Daoy (cell line): ENCODE measurements at regions not wholly inside any gene's neighbourhood (a gene's known extent, or its start where the extent isn't known, plus 50 kb on each side); places are given as distances from the start of the nearest gene placed in this dataset.

ENCODE experiments used
- DNase-seq: peaks from one replicate; pipeline ENCODE4 v3.0.0-alpha.2; 2015; ENCODE audit warnings: low read depth

GRCh38 chr14:71636076-71636475, 296.2 kb upstream of the RGS6 start:
- DNase-seq, result no peak

DNA sequence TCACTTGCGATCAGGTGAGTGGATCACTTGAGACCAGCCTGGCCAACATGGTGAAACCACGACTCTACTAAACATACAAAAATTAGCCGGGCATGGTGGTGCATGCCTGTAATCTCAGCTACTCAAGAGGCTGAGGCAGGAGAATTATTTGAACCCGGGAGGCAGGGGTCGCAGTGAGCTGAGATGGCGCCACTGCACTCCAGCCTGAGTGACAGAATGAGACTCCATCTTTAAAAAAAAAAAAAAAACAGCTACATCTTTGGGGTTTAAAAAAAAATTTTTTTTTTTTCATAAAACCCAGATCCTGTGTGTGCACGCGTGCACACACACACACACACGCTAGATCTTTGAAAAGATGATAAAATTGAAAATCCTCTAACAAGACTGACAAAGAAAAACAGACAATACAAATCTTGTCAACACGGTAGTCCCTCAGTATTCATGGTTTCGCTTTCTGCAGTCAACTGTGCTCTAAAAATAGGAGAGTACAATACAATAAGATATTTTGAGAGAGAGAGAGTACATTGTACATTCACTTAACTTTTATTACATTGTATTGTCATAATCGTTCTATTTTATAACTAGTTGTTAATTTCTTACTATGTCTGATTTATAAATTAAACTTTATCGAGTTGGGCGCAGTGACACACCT, 295.3 kb upstream of the RGS6 start:
- no peak for DNase-seq

DNA sequence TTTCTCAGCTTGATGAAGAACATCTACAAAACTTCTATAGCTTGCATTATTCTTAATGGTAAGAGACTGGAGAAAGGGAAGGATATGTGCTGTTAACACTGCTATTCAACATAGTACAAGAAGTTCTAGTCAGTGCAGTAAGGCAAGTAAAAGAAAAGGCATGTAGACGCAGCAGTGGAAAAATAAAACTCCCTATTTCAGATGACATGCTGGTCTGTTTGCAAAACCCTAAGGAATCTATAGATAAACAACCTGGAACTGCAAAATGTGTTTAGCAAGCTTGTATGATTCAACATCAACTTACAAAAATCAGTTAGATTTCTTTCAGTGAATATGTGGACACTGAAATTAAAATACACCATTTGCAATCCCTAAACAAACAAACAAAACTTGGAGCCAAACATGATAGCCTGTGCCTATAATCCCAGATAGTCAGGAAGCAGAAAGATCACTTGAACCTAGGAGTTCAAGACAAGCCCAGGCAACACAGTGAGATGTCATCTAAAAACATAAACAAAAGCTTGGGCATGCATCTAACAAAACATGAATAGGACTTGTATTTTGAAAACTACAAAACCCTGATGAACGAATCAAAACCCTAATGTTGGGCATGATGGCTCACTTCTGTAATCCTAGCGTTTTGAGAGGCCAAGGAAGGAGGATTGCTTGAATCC, 293.6 kb upstream of the RGS6 start:
- DNase-seq, result no peak

DNA sequence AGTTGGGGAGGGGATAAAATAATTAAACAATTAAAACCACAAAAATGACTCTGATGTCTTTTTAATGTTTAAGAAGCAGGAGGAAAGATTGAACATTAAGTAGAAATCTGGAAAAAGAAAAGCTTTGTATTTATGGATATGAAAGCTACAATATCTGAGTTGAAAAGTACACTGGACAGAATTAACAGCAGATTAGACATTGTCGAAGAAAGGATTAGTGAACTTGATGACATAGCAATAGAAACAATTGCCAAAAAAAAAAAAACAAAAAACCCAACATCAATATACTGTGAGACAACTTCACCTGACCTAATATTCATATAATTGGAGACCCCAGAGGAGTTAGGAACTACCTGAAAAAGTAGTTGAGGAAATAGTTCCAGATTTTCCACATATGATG, 289.5 kb upstream of the RGS6 start:
- DNase-seq, result no peak

DNA sequence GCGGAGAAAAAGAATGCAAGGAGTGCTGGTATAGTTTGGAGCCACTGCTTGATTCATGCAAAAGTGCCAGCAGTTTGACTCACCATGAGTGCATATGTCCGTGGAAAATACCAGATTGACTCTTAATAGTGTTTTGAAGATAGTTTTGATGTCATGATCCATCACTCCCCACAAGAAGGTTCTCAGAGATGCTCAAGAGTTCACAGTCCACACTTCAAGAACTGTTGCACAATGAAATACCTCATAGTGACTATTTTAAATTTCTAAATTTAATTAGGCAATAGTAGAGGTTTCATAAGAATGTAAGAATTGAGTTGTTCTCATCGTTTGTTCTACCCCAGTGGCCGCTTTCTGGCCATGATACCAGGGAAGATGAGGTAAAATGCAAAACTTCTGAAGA, 286.6 kb upstream of the RGS6 start:
- no peak for DNase-seq

GRCh38 chr14:71646518-71646917, 285.7 kb upstream of the RGS6 start:
- no peak for DNase-seq

GRCh38 chr14:71647086-71647784, 285.0 kb upstream of the RGS6 start:
- no peak for DNase-seq

- DNase-seq, result no peak
Measured at GRCh38 chr14:71648725-71649124, 283.5 kb upstream of the RGS6 start.

- DNase-seq, result no peak
Measured at GRCh38 chr14:71650187-71650755, 282.0 kb upstream of the RGS6 start.

DNA sequence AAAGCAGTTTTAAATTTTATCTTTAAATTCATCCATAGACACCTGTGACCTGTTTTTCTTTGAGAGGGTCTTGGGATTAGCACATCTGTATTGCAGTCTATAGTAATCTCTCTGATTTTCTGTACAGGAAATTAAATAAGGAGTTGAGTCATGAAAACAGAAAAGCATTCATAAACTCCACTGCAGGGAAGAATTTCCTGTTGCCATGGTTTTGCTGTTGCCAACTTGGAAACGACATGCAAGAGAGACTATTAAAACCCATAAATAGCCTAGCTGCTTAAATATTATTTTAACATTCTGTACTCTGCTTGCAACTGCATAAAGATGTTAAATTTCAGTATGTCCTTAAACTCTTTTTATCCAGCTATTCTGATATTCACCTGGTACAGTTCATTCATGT, 281.0 kb upstream of the RGS6 start:
- DNase-seq, result peak; percentile 24

DNA sequence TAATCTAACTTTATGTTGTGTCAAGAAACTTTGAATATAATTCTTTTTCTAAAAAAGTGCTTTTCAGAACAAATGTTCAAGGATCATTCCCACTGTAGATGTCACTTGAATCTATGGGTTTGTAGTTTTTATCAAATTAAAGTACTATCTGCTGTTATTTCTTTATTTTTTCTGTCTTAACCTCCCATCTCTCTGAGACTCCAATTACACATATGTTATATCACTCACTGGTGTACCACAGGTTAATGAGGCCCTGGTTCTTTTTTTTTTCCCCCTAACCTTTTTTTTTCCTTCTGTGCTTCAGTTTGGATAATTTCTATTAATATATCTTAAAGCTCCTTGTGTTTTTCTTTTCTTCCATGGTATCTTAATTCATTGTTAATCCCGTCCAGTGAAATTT, 279.9 kb upstream of the RGS6 start:
- no peak for DNase-seq

DNA sequence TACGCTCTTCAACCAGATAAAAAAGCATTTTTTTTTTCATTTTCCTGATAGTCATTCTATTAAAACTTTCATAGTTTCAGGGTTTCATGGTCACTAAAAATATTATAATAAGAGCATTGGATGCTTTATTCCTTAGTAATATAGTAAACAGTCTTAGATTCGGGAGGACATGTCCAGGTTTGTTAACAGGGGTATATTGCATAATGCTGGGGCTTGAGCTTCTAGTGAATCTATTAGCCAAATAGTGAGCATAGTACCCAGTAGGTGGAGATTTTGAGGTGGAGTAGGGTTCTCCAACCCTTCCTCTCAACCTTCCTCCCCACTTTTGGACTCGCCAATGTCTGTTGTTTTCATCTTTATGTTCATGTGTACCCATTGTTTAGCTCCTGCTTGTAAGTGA, 277.4 kb upstream of the RGS6 start:
- no peak for DNase-seq

DNA sequence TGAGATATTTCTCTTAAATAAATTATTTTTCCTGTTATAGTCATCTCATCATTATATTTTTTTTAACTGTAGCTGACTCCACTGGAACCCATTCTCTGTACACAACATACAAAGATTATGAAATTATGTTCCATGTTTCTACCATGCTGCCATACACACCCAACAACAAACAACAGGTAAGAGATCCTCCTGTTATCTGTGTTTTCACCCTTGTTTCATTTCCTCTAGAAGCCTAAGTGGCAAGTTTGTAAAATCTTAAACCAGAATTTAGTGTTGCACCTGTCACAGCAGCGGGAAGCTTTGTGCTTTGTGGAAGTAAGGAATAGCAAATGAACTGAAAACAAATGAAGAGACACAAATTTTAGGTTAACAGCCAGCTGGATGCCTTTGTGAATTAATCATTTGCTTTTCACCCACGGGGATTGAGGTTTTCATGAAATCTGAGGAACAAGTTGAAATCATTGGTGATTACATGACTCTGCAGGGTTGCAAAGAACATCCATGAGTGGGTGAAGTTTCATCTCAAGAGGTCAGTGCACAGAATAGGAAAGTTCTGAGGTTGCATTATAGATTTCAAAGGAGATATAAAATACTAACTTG, 273.9 kb upstream of the RGS6 start:
- no peak for DNase-seq

- DNase-seq, result peak; percentile 21
Measured at GRCh38 chr14:71659159-71659558, 273.1 kb upstream of the RGS6 start.

DNA sequence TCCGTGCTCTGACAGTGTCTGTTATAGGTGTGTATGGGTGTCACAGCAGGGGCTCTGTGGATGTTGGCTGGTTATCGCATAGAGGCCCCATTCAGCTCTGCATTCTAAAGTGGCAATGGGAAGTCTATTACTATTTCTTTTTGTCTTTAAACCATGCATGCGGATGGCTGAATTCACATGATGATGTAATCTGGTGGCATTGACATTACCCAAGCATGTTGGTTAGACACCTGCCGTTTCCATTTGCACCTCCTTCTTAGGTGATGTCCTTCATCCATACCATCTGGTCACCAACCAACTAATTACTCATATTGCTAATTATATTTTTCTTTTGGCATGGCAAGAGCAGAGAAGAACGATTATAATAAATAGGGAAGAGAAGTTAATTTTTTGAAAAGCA, 270.8 kb upstream of the RGS6 start:
- no peak for DNase-seq

- no peak for DNase-seq
Measured at GRCh38 chr14:71662291-71662790, 269.9 kb upstream of the RGS6 start.

GRCh38 chr14:71665157-71665556, 267.1 kb upstream of the RGS6 start:
- peak; percentile 70 for DNase-seq

GRCh38 chr14:71665781-71666180, 266.4 kb upstream of the RGS6 start:
- DNase-seq, result no peak

GRCh38 chr14:71666571-71667145, 265.6 kb upstream of the RGS6 start:
- DNase-seq, result no peak

DNA sequence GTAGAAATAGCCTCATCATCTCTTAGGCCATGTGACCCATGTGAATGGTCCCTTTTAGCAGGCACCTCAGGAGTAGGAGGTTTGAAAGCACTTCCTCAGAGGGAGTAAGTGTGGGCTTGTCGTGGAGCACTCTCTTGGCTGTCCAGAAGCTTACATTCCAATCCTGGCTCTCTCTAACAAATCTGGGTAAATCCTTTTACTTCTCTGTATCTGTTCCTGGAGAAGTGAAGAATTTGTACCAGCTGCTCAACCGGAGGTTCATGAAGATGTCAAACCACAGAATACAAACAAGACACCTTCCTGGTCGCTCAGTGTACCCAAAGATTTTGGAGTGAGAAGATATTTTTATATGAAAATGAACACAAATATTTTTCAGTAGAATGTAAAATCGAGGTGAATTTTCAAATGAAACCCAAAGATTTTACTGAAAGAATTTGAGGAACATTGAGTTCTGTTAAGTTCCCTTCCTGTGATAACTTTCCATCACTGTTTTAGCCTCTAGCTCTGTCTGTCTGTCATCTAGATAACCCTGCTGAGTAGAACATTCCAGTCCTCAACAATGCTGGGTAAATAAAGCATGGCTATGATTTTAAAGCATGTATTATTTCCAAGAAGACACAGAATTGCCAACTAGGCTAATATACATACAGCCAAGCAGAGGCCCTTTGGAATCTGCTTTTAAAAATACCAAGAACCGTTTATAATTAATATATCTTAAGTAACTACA, 263.9 kb upstream of the RGS6 start:
- DNase-seq, result no peak

- no peak for DNase-seq
Measured at GRCh38 chr14:71672596-71672995, 259.6 kb upstream of the RGS6 start.
